DND-41 (cell line): ENCODE measurements at regions not wholly inside any gene's neighbourhood (a gene's known extent, or its start where the extent isn't known, plus 50 kb on each side); places are given as distances from the start of the nearest gene placed in this dataset.

Source experiments
- EZH2 ChIP-seq: IDR thresholded peaks from 3 replicates; pipeline ENCODE4 v1.6.1; 2012; ENCODE audit warnings: borderline replicate concordance, low read depth, mild to moderate bottlenecking, moderate library complexity, low read length, inconsistent platforms; ENCODE audit not compliant: severe bottlenecking
- TF ChIP-seq, protein P1 (sequence below): IDR thresholded peaks from 2 replicates; pipeline ENCODE4 v1.5.1; 2012; ENCODE audit warnings: borderline replicate concordance, low read length, moderate library complexity, mild to moderate bottlenecking; ENCODE audit not compliant: poor library complexity, severe bottlenecking; ENCODE audit errors: extremely low read depth

DNA sequence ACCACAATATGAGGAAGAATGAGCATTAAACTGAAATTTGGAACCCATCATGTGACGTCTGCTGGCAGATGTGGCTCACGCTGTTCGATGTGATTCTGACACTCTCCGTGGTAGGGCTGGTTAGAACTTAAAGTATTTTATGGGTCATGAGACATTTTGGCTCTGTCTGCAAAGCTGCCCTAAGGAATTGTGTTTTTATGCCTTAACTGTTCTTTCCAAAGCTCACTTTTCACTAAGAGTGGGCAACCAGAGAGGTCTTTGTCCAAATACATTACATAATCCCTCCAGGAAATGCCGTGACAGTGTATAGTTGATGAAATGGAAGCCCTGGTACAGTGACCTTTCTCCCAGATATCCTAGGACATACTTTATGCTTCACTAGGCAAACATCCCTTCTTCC is 119.1 kb downstream of the AQP4 start:
- TF ChIP-seq, protein P1, sequence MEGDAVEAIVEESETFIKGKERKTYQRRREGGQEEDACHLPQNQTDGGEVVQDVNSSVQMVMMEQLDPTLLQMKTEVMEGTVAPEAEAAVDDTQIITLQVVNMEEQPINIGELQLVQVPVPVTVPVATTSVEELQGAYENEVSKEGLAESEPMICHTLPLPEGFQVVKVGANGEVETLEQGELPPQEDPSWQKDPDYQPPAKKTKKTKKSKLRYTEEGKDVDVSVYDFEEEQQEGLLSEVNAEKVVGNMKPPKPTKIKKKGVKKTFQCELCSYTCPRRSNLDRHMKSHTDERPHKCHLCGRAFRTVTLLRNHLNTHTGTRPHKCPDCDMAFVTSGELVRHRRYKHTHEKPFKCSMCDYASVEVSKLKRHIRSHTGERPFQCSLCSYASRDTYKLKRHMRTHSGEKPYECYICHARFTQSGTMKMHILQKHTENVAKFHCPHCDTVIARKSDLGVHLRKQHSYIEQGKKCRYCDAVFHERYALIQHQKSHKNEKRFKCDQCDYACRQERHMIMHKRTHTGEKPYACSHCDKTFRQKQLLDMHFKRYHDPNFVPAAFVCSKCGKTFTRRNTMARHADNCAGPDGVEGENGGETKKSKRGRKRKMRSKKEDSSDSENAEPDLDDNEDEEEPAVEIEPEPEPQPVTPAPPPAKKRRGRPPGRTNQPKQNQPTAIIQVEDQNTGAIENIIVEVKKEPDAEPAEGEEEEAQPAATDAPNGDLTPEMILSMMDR: no peak
- no peak for TF ChIP-seq EZH2
